GM23338 (cell line): ENCODE measurements at regions not wholly inside any gene's neighbourhood (a gene's known extent, or its start where the extent isn't known, plus 50 kb on each side); places are given as distances from the start of the nearest gene placed in this dataset.
"Not testable (repeated sequence)": the region's sequence is repeated elsewhere in the genome, so short reads cannot be mapped to it uniquely, and the experiment has no call there.

Experiments used
- ATAC-seq: fragments of 200-7000 bp; cut with Tn5 transposase; 3 replicates; pipeline ENCODE4 v1.9.1; 2020
- DNase-seq: peaks from one replicate; pipeline ENCODE4 v3.0.0-alpha.2; 2015; ENCODE audit warnings: low spot score
- H2AFZ ChIP-seq: fragments of 200-600 bp; sonication (generic); 2 replicates; pipeline ENCODE4 v1.8.0; 2016; ENCODE audit warnings: antibody characterized with exemption, mild to moderate bottlenecking, moderate library complexity
- H3F3A ChIP-seq: fragments of 200-600 bp; sonication (generic); replicated peaks from 2 replicates; pipeline ENCODE4 v1.8.0; 2017; ENCODE audit warnings: antibody characterized with exemption, mixed run types, low read depth
- H3K27ac ChIP-seq: fragments of 200-600 bp; sonication (generic); 2 replicates; pipeline ENCODE4 v1.6.1; 2016; ENCODE audit warnings: low read depth
- H3K27me3 ChIP-seq: fragments of 200-600 bp; sonication (generic); 2 replicates; pipeline ENCODE4 v1.8.0; 2016; ENCODE audit warnings: mild to moderate bottlenecking, mixed run types, moderate library complexity; ENCODE audit not compliant: insufficient read depth
- H3K36me3 ChIP-seq: fragments of 200-600 bp; sonication (generic); 2 replicates; pipeline ENCODE4 v1.8.0; 2016; ENCODE audit warnings: mild to moderate bottlenecking; ENCODE audit not compliant: insufficient read depth
- H3K4me1 ChIP-seq: fragments of 200-600 bp; sonication (generic); 2 replicates; pipeline ENCODE4 v1.8.0; 2016; ENCODE audit warnings: mild to moderate bottlenecking, moderate library complexity; ENCODE audit not compliant: insufficient read depth
- H3K4me2 ChIP-seq: fragments of 200-600 bp; sonication (generic); 2 replicates; pipeline ENCODE4 v1.7.1; 2017; ENCODE audit warnings: mixed run types
- H3K4me3 ChIP-seq: fragments of 200-600 bp; sonication (generic); 2 replicates; pipeline ENCODE4 v1.6.1; 2016; ENCODE audit warnings: mixed run types
- H3K79me2 ChIP-seq: fragments of 200-600 bp; sonication (generic); replicated peaks from 2 replicates; pipeline ENCODE4 v1.8.0; 2017; ENCODE audit warnings: mild to moderate bottlenecking; ENCODE audit not compliant: insufficient read depth
- H3K9me2 ChIP-seq: fragments of 200-600 bp; sonication (generic); 2 replicates; pipeline ENCODE4 v1.8.0; 2017; ENCODE audit not compliant: insufficient read depth
- H4K20me1 ChIP-seq: fragments of 200-600 bp; sonication (generic); replicated peaks from 2 replicates; pipeline ENCODE4 v1.8.0; 2017; ENCODE audit warnings: mild to moderate bottlenecking; ENCODE audit not compliant: insufficient read depth
- H3K27ac Mint-ChIP-seq: 2 replicates; pipeline ENCODE4 v1.8.0; 2020; ENCODE audit warnings: inconsistent platforms, mild to moderate bottlenecking, moderate library complexity, mixed read lengths
- H3K27me3 Mint-ChIP-seq: 3 replicates; pipeline ENCODE4 v1.8.0; 2022; ENCODE audit warnings: low read depth, mild to moderate bottlenecking, moderate library complexity, mixed read lengths, inconsistent platforms; ENCODE audit not compliant: insufficient read depth, poor library complexity
- H3K36me3 Mint-ChIP-seq: 3 replicates; pipeline ENCODE4 v1.8.0; 2021; ENCODE audit warnings: low read depth, mild to moderate bottlenecking, inconsistent platforms, moderate library complexity, mixed read lengths
- H3K4me1 Mint-ChIP-seq: 3 replicates; pipeline ENCODE4 v1.8.0; 2020; ENCODE audit warnings: mild to moderate bottlenecking, inconsistent platforms, mixed read lengths
- H3K4me3 Mint-ChIP-seq: 3 replicates; pipeline ENCODE4 v1.8.0; 2021; ENCODE audit warnings: moderate library complexity, mild to moderate bottlenecking, inconsistent platforms, mixed read lengths
- H3K9me3 Mint-ChIP-seq: 3 replicates; pipeline ENCODE4 v1.8.0; 2020; ENCODE audit warnings: moderate library complexity, mild to moderate bottlenecking, inconsistent platforms, mixed read lengths
- CREB1 ChIP-seq: fragments of 250-450 bp; sonication (Bioruptor Pico); IDR thresholded peaks from 2 replicates; pipeline ENCODE4 v1.5.0; 2020; ENCODE audit warnings: low read depth, mild to moderate bottlenecking, moderate library complexity
- ETS1 ChIP-seq: IDR thresholded peaks from 2 replicates; pipeline ENCODE4 v1.6.1; 2016; ENCODE audit warnings: antibody characterized with exemption
- EZH2 ChIP-seq: fragments of 200-600 bp; sonication (generic); IDR thresholded peaks from one replicate; pipeline ENCODE4 v1.8.0; 2017; ENCODE audit warnings: antibody characterized with exemption, mild to moderate bottlenecking, low read depth; ENCODE audit not compliant: unreplicated experiment
- EZH2phosphoT487 ChIP-seq: fragments of 200-600 bp; sonication (generic); IDR thresholded peaks from one replicate; pipeline ENCODE4 v1.8.1; 2018; ENCODE audit warnings: antibody characterized with exemption; ENCODE audit not compliant: unreplicated experiment
- JUNB ChIP-seq: IDR thresholded peaks from one replicate; pipeline ENCODE4 v1.6.1; 2016; ENCODE audit warnings: antibody characterized with exemption; ENCODE audit not compliant: unreplicated experiment
- NANOG ChIP-seq: IDR thresholded peaks from 2 replicates; pipeline ENCODE4 v1.6.1; 2016; ENCODE audit warnings: antibody characterized with exemption, borderline replicate concordance
- POLR2AphosphoS5 ChIP-seq: IDR thresholded peaks from 2 replicates; pipeline ENCODE4 v1.6.1; 2016; ENCODE audit warnings: antibody characterized with exemption, low read depth
- ZNF462 ChIP-seq: fragments of 250-450 bp; sonication (Bioruptor Pico); IDR thresholded peaks from 2 replicates; pipeline ENCODE4 v1.5.0; 2020; ENCODE audit warnings: mild to moderate bottlenecking, moderate library complexity
- TF ChIP-seq, protein P1 (sequence below), 2 experiments: fragments of 200-600 bp in 1 of 2; sonication (generic) in 1 of 2; conservative IDR thresholded peaks; 2 replicates each; pipeline versions ENCODE4 v1.5.1 to v1.6.1; 2016 to 2017; ENCODE audit warnings: antibody characterized with exemption in 2 of 2, low read depth in 2 of 2, mild to moderate bottlenecking in 2 of 2, moderate library complexity in 1 of 2

DNA sequence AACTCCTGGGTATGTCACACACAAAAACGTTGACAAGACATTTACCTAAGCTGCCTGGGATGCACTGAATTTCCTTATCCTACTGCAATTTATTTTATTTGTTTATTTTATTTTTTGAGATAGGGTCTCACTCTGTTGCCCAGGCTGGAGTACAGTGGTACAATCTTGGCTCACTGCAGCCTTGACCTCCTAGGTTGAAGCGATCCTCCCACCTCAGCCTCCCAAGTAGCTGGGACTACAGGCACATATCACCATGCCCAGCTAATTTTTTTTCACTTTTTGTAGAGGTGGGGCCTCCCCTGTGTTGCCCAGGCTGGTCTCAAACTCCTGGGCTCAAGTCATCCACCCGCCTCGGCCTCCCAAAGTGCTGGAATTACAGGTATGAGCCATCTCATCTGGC, 147.5 kb upstream of the SOD1 start:
- H3K4me3 Mint-ChIP-seq, H3K4me3 ChIP-seq, H2AFZ ChIP-seq, H3K9me2 ChIP-seq, ATAC-seq, H3K27me3 Mint-ChIP-seq, H3K4me2 ChIP-seq, H3K36me3 Mint-ChIP-seq, H3F3A ChIP-seq, H3K27ac Mint-ChIP-seq, H4K20me1 ChIP-seq, H3K9me3 Mint-ChIP-seq, DNase-seq, H3K27ac ChIP-seq, H3K36me3 ChIP-seq, H3K27me3 ChIP-seq: not testable (repeated sequence)
- Histone ChIP-seq H3K4me1 (peaks cover 14% of the 10 kb centered on the region), H3K79me2 (peaks cover 32% of the 10 kb centered on the region)
- peaks cover 38% of the 10 kb centered on the region for H3K4me1 Mint-ChIP-seq

DNA sequence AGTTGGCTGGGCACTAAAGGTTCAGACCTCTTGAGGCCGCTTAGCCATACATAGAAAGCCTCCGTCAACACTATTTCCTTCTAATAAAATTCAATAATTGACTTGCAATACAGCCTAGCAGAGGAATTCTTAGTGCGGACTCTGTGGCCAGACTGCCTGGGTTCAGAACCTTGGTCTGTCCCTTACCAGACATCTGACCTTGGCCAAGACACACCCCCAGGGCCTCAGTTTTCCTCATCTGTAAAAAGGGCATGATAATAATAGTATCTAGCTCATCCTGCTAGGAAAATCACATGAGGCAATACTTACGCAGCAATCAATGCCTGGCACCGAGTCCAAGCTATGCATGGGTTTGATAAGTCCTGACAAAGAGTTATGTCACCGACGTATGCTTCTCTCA, 148.2 kb upstream of the SOD1 start:
- H3K79me2 ChIP-seq = peaks cover 38% of the 10 kb centered on the region
- no peak overlapping the region for H3K4me2 ChIP-seq
- H3K27ac ChIP-seq = no peak overlapping the region
- Mint-ChIP-seq H3K9me3 (no peaks in the 10 kb centered on the region), H3K36me3 (no peaks in the 10 kb centered on the region; the same call in 2 of the 3 replicates), H3K27ac (no peak overlapping the region), H3K4me1 (peaks cover 40% of the 10 kb centered on the region), H3K27me3 (peaks cover 5% of the 10 kb centered on the region), H3K4me3 (no peak overlapping the region)
- H3K36me3 ChIP-seq = no peaks in the 10 kb centered on the region
- no peak for DNase-seq
- no peak for TF ChIP-seq CREB1 (CRISPR knock-in tag)
- no peak for TF ChIP-seq EZH2
- no peak for TF ChIP-seq JUNB
- no peak for TF ChIP-seq POLR2AphosphoS5
- no peak for TF ChIP-seq ETS1
- no peak for TF ChIP-seq EZH2phosphoT487
- no peak for TF ChIP-seq ZNF462
- TF ChIP-seq, protein P1, sequence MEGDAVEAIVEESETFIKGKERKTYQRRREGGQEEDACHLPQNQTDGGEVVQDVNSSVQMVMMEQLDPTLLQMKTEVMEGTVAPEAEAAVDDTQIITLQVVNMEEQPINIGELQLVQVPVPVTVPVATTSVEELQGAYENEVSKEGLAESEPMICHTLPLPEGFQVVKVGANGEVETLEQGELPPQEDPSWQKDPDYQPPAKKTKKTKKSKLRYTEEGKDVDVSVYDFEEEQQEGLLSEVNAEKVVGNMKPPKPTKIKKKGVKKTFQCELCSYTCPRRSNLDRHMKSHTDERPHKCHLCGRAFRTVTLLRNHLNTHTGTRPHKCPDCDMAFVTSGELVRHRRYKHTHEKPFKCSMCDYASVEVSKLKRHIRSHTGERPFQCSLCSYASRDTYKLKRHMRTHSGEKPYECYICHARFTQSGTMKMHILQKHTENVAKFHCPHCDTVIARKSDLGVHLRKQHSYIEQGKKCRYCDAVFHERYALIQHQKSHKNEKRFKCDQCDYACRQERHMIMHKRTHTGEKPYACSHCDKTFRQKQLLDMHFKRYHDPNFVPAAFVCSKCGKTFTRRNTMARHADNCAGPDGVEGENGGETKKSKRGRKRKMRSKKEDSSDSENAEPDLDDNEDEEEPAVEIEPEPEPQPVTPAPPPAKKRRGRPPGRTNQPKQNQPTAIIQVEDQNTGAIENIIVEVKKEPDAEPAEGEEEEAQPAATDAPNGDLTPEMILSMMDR (conservative IDR thresholded peaks at IDR 0.05; ENCODE audit: low read depth in 2 of 2) = no peak
- no peak for TF ChIP-seq NANOG
- H3K9me2 ChIP-seq = no peaks in the 10 kb centered on the region
- H2AFZ ChIP-seq = no peak overlapping the region
- H3K27me3 ChIP-seq = no peaks in the 10 kb centered on the region
- peaks cover 14% of the 10 kb centered on the region for H3K4me1 ChIP-seq
- no peak for ATAC-seq
- H3F3A ChIP-seq = 0 out of 2 replicates have a peak, but pooled peaks cover 2% of the 10 kb centered on the region
- no peaks in the 10 kb centered on the region; the same call in 1 of the 2 replicates for H4K20me1 ChIP-seq
- no peak overlapping the region for H3K4me3 ChIP-seq
